ENCODE measurements at regions not wholly inside any gene's neighbourhood (a gene's known extent, or its start where the extent isn't known, plus 50 kb on each side); places are given as distances from the start of the nearest gene placed in this dataset.

DNA sequence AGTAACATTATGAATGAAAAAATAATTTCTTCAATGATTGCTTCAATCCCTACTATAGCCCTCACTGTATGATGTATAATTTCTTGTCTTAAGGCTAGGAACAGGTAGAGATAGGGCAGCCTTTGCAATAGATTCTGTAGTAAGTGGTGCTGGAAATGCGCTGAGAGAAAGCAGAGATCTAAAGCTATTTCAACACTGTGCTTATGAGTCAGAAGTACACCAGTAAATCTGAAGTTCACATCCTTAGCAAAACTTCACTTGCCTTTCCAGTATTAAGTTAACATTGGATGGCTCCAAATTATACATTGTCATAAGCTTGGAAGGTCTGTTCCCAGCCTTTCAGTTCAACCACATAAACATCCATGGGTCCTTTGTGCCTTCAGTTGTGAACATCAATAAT, 178.2 kb upstream of the EPHA4 start:
- FAIRE-seq, result no peak
- CTCF ChIA-PET (ENCODE audit: partially characterized antibody), result interaction anchor here (1.1 kb wide), 1 partner anchor 219 kb away, joined by 3 read pairs; no protein-coding TSS in a partner anchor
- Histone ChIP-seq H2BK15ac (ENCODE audit: low read length) (no peak overlapping the region), H3K9me3 (ENCODE audit: insufficient read depth in 2 of 2, low read depth in 1 of 2, low read length in 1 of 2) (no peaks in the 10 kb centered on the region), H3K79me1 (ENCODE audit: low read depth, low read length) (no peaks in the 10 kb centered on the region), H4K20me1 (replicated peaks in 1 of 2; ENCODE audit: control insufficient read depth in 1 of 2, insufficient read depth in 2 of 2, low read length in 2 of 2) (no peaks in the 10 kb centered on the region), H3K4me2 (ENCODE audit: insufficient read depth in 1 of 2, low read depth in 2 of 2, low read length in 2 of 2) (no peak overlapping the region), H3K9ac (replicated peaks in 1 of 4; ENCODE audit: extremely low read depth in 1 of 4, low read depth in 3 of 4, low read length in 3 of 4) (no peak overlapping the region), H3K14ac (ENCODE audit: insufficient read length) (no peak overlapping the region), H3K27ac (ENCODE audit: low read depth, low read length) (no peak overlapping the region), H2AFZ (ENCODE audit: low read length) (no peak overlapping the region), H3K23me2 (ENCODE audit: low read depth, low read length) (no peaks in the 10 kb centered on the region), H4K5ac (ENCODE audit: insufficient read length, low read depth, low read length) (no peak overlapping the region), H3K27me3 (replicated peaks in 1 of 4; ENCODE audit: control insufficient read depth in 3 of 4, extremely low read depth in 1 of 4, insufficient read depth in 3 of 4, low read length in 3 of 4) (no peaks in the 10 kb centered on the region), H3K4ac (replicated peaks; ENCODE audit: insufficient read length, low read depth, low read length) (no peak overlapping the region), H2BK120ac (replicated peaks; ENCODE audit: low read depth, low read length) (no peak overlapping the region), H2AK5ac (ENCODE audit: low read depth, low read length) (no peak overlapping the region), H3K56ac (replicated peaks; ENCODE audit: insufficient read length, low read depth, low read length) (no peak overlapping the region), H3K79me2 (ENCODE audit: control insufficient read depth in 1 of 2, insufficient read depth in 2 of 2, low read length in 2 of 2) (no peaks in the 10 kb centered on the region), H4K91ac (replicated peaks; ENCODE audit: insufficient read length, low read length) (no peak overlapping the region), H2BK12ac (ENCODE audit: low read depth, low read length) (no peak overlapping the region), H2BK20ac (ENCODE audit: low read length) (no peak overlapping the region), H3K4me3 (ENCODE audit: extremely low read depth in 1 of 4, insufficient read depth in 2 of 4, low read depth in 3 of 4, low read length in 4 of 4) (no peak overlapping the region), H4K8ac (ENCODE audit: extremely low read depth, insufficient read depth, low read length) (no peak overlapping the region), H3K18ac (ENCODE audit: extremely low read depth, low read length) (no peak overlapping the region), H2BK5ac (ENCODE audit: low read depth, low read length) (no peak overlapping the region), H3K4me1 (replicated peaks in 1 of 4; ENCODE audit: control insufficient read depth in 3 of 4, insufficient read depth in 4 of 4, low read length in 3 of 4) (no peaks in the 10 kb centered on the region), H3K23ac (ENCODE audit: insufficient read length) (no peak overlapping the region), H3K36me3 (ENCODE audit: control insufficient read depth in 2 of 4, insufficient read depth in 4 of 4, low read length in 3 of 4) (no peaks in the 10 kb centered on the region)
- POLR2A ChIA-PET (ENCODE audit: partially characterized antibody), result no interaction called here
- WGBS, 2 experiments (ENCODE audit: extremely low coverage in 1 of 2, insufficient coverage in 1 of 2, insufficient read length in 1 of 2, insufficient replicate concordance in 2 of 2, low coverage in 1 of 2, low lambda C conversion rate in 2 of 2, missing lambda C conversion rate in 1 of 2), result 100% methylated on average over 1 of the region's 1 CpG; no CpG with 5 or more reads in 1 of the 2 experiments
- DNase-seq (ENCODE audit: low read depth in 1 of 2, low spot score in 2 of 2), result no peak
- no peak for TF ChIP-seq JUND (IDR thresholded peaks at IDR 0.05; ENCODE audit: low read length)
- TF ChIP-seq RXRA (IDR thresholded peaks at IDR 0.05; ENCODE audit: insufficient read depth, low read depth, low read length), result no peak
- TF ChIP-seq SP1 (IDR thresholded peaks at IDR 0.05; ENCODE audit: low read depth, low read length), result no peak
- no peak for TF ChIP-seq EGR1 (IDR thresholded peaks at IDR 0.05; ENCODE audit: borderline replicate concordance, low read depth, low read length)
- TF ChIP-seq YY1 (IDR thresholded peaks at IDR 0.05; ENCODE audit: low read depth, low read length), result no peak
- no peak for TF ChIP-seq GABPA (IDR thresholded peaks at IDR 0.05; ENCODE audit: borderline replicate concordance, insufficient read depth, low read length)
- TF ChIP-seq TCF12 (IDR thresholded peaks at IDR 0.05; ENCODE audit: low read depth, low read length), result no peak
- TF ChIP-seq SP2 (IDR thresholded peaks at IDR 0.05; ENCODE audit: low read length), result no peak
- TF ChIP-seq NANOG (IDR thresholded peaks at IDR 0.05; ENCODE audit: insufficient read depth, low read depth, low read length, poor library complexity, severe bottlenecking), result no peak
- no peak for TF ChIP-seq SIRT6 (IDR thresholded peaks at IDR 0.05; ENCODE audit: low read length)
- no peak for TF ChIP-seq CTCF (IDR thresholded peaks at IDR 0.05; ENCODE audit: control extremely low read depth in 1 of 3, insufficient read depth in 1 of 3, low read depth in 1 of 3, low read length in 3 of 3)
- TF ChIP-seq SP4 (IDR thresholded peaks at IDR 0.05; ENCODE audit: low read length), result no peak
- no peak for TF ChIP-seq E2F6 (IDR thresholded peaks at IDR 0.05)

All from H1 (cell line).